CD8-positive, alpha-beta memory T cell (primary cell): ENCODE measurements at regions not wholly inside any gene's neighbourhood (a gene's known extent, or its start where the extent isn't known, plus 50 kb on each side); places are given as distances from the start of the nearest gene placed in this dataset.

Experiments
- CTCF ChIA-PET: fragments of 350-600 bp; sonication (Branson Sonifier 250); formaldehyde crosslinking; loops from one replicate; lab custom pipeline; 2021; ENCODE audit warnings: antibody characterized with exemption; lab: Charles Lee
- POLR2A ChIA-PET: fragments of 350-600 bp; sonication (Branson Sonifier 250); formaldehyde crosslinking; loops from one replicate; lab custom pipeline; 2021; ENCODE audit warnings: antibody characterized with exemption; lab: Charles Lee
- DNase-seq, 5 donors: peaks; one replicate each; pipeline versions ENCODE4 v3.0.0 to v3.0.0-alpha.2; 2020 to 2022; ENCODE audit warnings: mixed read lengths in 1 of 5
- H3K27ac ChIP-seq: one replicate; pipeline ENCODE4 v1.7.0; 2013; ENCODE audit warnings: low read depth, mild to moderate bottlenecking, low read length, moderate library complexity
- H3K27me3 ChIP-seq: 2 replicates; pipeline ENCODE4 v1.7.0; 2013; ENCODE audit warnings: low read length, mild to moderate bottlenecking; ENCODE audit not compliant: insufficient read depth, poor library complexity, severe bottlenecking
- H3K36me3 ChIP-seq: 2 replicates; pipeline ENCODE4 v1.7.0; 2013; ENCODE audit warnings: mild to moderate bottlenecking, low read length, moderate library complexity; ENCODE audit not compliant: insufficient read depth
- H3K4me1 ChIP-seq: 2 replicates; pipeline ENCODE4 v1.7.0; 2013; ENCODE audit warnings: mild to moderate bottlenecking, low read length, moderate library complexity; ENCODE audit not compliant: insufficient read depth
- H3K4me3 ChIP-seq: 2 replicates; pipeline ENCODE4 v1.7.0; 2013; ENCODE audit warnings: mild to moderate bottlenecking, low read length
- H3K9me3 ChIP-seq: 2 replicates; pipeline ENCODE4 v1.7.0; 2013; ENCODE audit warnings: mild to moderate bottlenecking, low read length
- H3K27ac Mint-ChIP-seq, 8 donors: one replicate each; pipeline ENCODE4 v1.8.0; 2020 to 2021; ENCODE audit warnings: mixed read lengths in 8 of 8, mild to moderate bottlenecking in 6 of 8, inconsistent platforms in 3 of 8, moderate library complexity in 3 of 8
- H3K27me3 Mint-ChIP-seq, 2 donors: one replicate each; pipeline ENCODE4 v1.8.0; 2020 to 2021; ENCODE audit warnings: mixed read lengths in 2 of 2, mild to moderate bottlenecking in 1 of 2, moderate library complexity in 1 of 2
- H3K36me3 Mint-ChIP-seq, 3 donors: one replicate each; pipeline ENCODE4 v1.8.0; 2020 to 2021; ENCODE audit warnings: mixed read lengths in 3 of 3, inconsistent platforms in 1 of 3, mild to moderate bottlenecking in 1 of 3
- H3K4me1 Mint-ChIP-seq, 3 donors: one replicate each; pipeline ENCODE4 v1.8.0; 2020 to 2021; ENCODE audit warnings: mixed read lengths in 3 of 3, inconsistent platforms in 1 of 3, mild to moderate bottlenecking in 1 of 3
- H3K4me3 Mint-ChIP-seq, 7 donors: one replicate each; pipeline ENCODE4 v1.8.0; 2020 to 2021; ENCODE audit warnings: mixed read lengths in 7 of 7, mild to moderate bottlenecking in 6 of 7, moderate library complexity in 4 of 7, inconsistent platforms in 2 of 7
- H3K9me3 Mint-ChIP-seq, 5 donors: one replicate each; pipeline ENCODE4 v1.8.0; 2020 to 2022; ENCODE audit warnings: mixed read lengths in 5 of 5, mild to moderate bottlenecking in 3 of 5, moderate library complexity in 2 of 5, inconsistent platforms in 1 of 5

- no peaks in the 10 kb centered on the region for H3K36me3 Mint-ChIP-seq
- H3K9me3 ChIP-seq, result no peaks in the 10 kb centered on the region
- CTCF ChIA-PET, result no interaction called here
- H3K4me3 ChIP-seq, result no peak overlapping the region
- no peaks in the 10 kb centered on the region for H3K4me1 Mint-ChIP-seq
- POLR2A ChIA-PET, result no interaction called here
- no peaks in the 10 kb centered on the region for H3K4me1 ChIP-seq
- H3K27me3 ChIP-seq, result no peaks in the 10 kb centered on the region
- no peak overlapping the region for H3K27ac Mint-ChIP-seq
- no peak overlapping the region for H3K27ac ChIP-seq
- H3K36me3 ChIP-seq, result no peaks in the 10 kb centered on the region
- DNase-seq, result no peak
- H3K4me3 Mint-ChIP-seq, result no peak overlapping the region
- no peaks in the 10 kb centered on the region for H3K9me3 Mint-ChIP-seq
- H3K27me3 Mint-ChIP-seq, result peaks cover 12 to 41% of the 10 kb centered on the region in 2 donors
These were observed 107.5 kb downstream of the TMEM170B start for GRCh38 chr6:11645016-11645415.

GRCh38 chr6:11648436-11648775 is 110.9 kb downstream of the TMEM170B start:
- Histone ChIP-seq H3K4me1 (no peaks in the 10 kb centered on the region), H3K9me3 (no peaks in the 10 kb centered on the region), H3K4me3 (no peak overlapping the region), H3K27ac (no peak overlapping the region), H3K27me3 (no peaks in the 10 kb centered on the region), H3K36me3 (no peaks in the 10 kb centered on the region)
- Mint-ChIP-seq H3K36me3 (no peaks in the 10 kb centered on the region), H3K27me3 (peaks cover 10 to 35% of the 10 kb centered on the region in 2 donors), H3K27ac (no peak overlapping the region), H3K9me3 (no peaks in the 10 kb centered on the region), H3K4me1 (no peaks in the 10 kb centered on the region), H3K4me3 (no peak overlapping the region)
- ChIA-PET POLR2A (no interaction called here), CTCF (no interaction called here)
- no peak for DNase-seq

- peaks cover 3% of the 10 kb centered on the region for H3K27me3 ChIP-seq
- no peaks in the 10 kb centered on the region for H3K36me3 Mint-ChIP-seq
- peaks cover 10 to 35% of the 10 kb centered on the region in 2 donors for H3K27me3 Mint-ChIP-seq
- H3K4me3 Mint-ChIP-seq, result no peak overlapping the region
- no peaks in the 10 kb centered on the region for H3K4me1 ChIP-seq
- ChIA-PET CTCF (no interaction called here), POLR2A (no interaction called here)
- no peaks in the 10 kb centered on the region for H3K9me3 Mint-ChIP-seq
- no peak overlapping the region for H3K4me3 ChIP-seq
- no peak overlapping the region for H3K27ac Mint-ChIP-seq
- H3K4me1 Mint-ChIP-seq, result no peaks in the 10 kb centered on the region
- H3K9me3 ChIP-seq, result no peaks in the 10 kb centered on the region
- H3K36me3 ChIP-seq, result no peaks in the 10 kb centered on the region
- no peak for DNase-seq
- H3K27ac ChIP-seq, result no peak overlapping the region
These were observed 111.3 kb downstream of the TMEM170B start for GRCh38 chr6:11648889-11649288.

- Mint-ChIP-seq H3K4me3 (no peak overlapping the region), H3K36me3 (no peaks in the 10 kb centered on the region), H3K27ac (no peak overlapping the region), H3K27me3 (peaks cover 10 to 39% of the 10 kb centered on the region in 2 donors), H3K4me1 (no peaks in the 10 kb centered on the region), H3K9me3 (no peaks in the 10 kb centered on the region)
- no peak for DNase-seq
- H3K9me3 ChIP-seq, result no peaks in the 10 kb centered on the region
- H3K4me3 ChIP-seq, result no peak overlapping the region
- no peaks in the 10 kb centered on the region for H3K4me1 ChIP-seq
- ChIA-PET POLR2A (no interaction called here), CTCF (no interaction called here)
- H3K27ac ChIP-seq, result no peak overlapping the region
- H3K27me3 ChIP-seq, result peaks cover 4% of the 10 kb centered on the region
- H3K36me3 ChIP-seq, result no peaks in the 10 kb centered on the region
These were observed 112.6 kb downstream of the TMEM170B start for GRCh38 chr6:11650025-11650696.

GRCh38 chr6:11650711-11651110 is 113.2 kb downstream of the TMEM170B start:
- Histone ChIP-seq H3K27me3 (peaks cover 4% of the 10 kb centered on the region), H3K4me3 (no peak overlapping the region), H3K4me1 (no peaks in the 10 kb centered on the region), H3K9me3 (no peaks in the 10 kb centered on the region), H3K27ac (no peak overlapping the region), H3K36me3 (no peaks in the 10 kb centered on the region)
- Mint-ChIP-seq H3K9me3 (no peaks in the 10 kb centered on the region), H3K4me3 (no peak overlapping the region), H3K27ac (no peak overlapping the region), H3K36me3 (no peaks in the 10 kb centered on the region), H3K4me1 (peaks cover 0 to 3% (median 2%) of the 10 kb centered on the region in 3 donors), H3K27me3 (peaks cover 10 to 35% of the 10 kb centered on the region in 2 donors)
- ChIA-PET POLR2A (no interaction called here), CTCF (no interaction called here)
- DNase-seq, result no peak

GRCh38 chr6:11653028-11653583 is 115.6 kb downstream of the TMEM170B start:
- Histone ChIP-seq H3K27ac (no peak overlapping the region), H3K27me3 (peaks cover 4% of the 10 kb centered on the region), H3K36me3 (no peaks in the 10 kb centered on the region), H3K4me1 (no peaks in the 10 kb centered on the region), H3K4me3 (no peak overlapping the region), H3K9me3 (no peaks in the 10 kb centered on the region)
- Mint-ChIP-seq H3K27ac (no peak overlapping the region), H3K4me1 (peaks cover 0 to 5% (median 4%) of the 10 kb centered on the region in 3 donors), H3K4me3 (no peak overlapping the region), H3K27me3 (peaks cover 6 to 30% of the 10 kb centered on the region in 2 donors), H3K36me3 (no peaks in the 10 kb centered on the region), H3K9me3 (no peaks in the 10 kb centered on the region)
- DNase-seq, result no peak
- POLR2A ChIA-PET, result no interaction called here
- CTCF ChIA-PET, result interaction anchor here (4.0 kb wide), 1 partner anchor 580 kb away, joined by 28 read pairs; no protein-coding TSS in a partner anchor

GRCh38 chr6:11654876-11655275 is 117.3 kb downstream of the TMEM170B start:
- no peak overlapping the region for H3K27ac Mint-ChIP-seq
- peaks cover 6 to 39% of the 10 kb centered on the region in 2 donors for H3K27me3 Mint-ChIP-seq
- peaks cover 0 to 5% (median 4%) of the 10 kb centered on the region in 3 donors for H3K4me1 Mint-ChIP-seq
- Histone ChIP-seq H3K27ac (no peak overlapping the region), H3K9me3 (no peaks in the 10 kb centered on the region), H3K36me3 (no peaks in the 10 kb centered on the region), H3K4me3 (no peak overlapping the region), H3K4me1 (no peaks in the 10 kb centered on the region), H3K27me3 (peaks cover 4% of the 10 kb centered on the region)
- no peaks in the 10 kb centered on the region for H3K9me3 Mint-ChIP-seq
- H3K36me3 Mint-ChIP-seq, result no peaks in the 10 kb centered on the region
- ChIA-PET POLR2A (interaction anchor here (0.6 kb wide), 1 partner anchor 571 kb away, joined by 6 read pairs; no protein-coding TSS in a partner anchor), CTCF (interaction anchor here (0.7 to 4.0 kb wide), 10 partner anchors 11 to 1239 kb away, joined by 3 to 28 read pairs (median 4); no protein-coding TSS in a partner anchor)
- no peak overlapping the region for H3K4me3 Mint-ChIP-seq
- no peak for DNase-seq

- DNase-seq, result no peak
- no peaks in the 10 kb centered on the region for H3K9me3 Mint-ChIP-seq
- H3K27ac ChIP-seq, result no peak overlapping the region
- H3K27ac Mint-ChIP-seq, result no peak overlapping the region
- peaks cover 0 to 5% (median 4%) of the 10 kb centered on the region in 3 donors for H3K4me1 Mint-ChIP-seq
- peaks cover 4% of the 10 kb centered on the region for H3K27me3 ChIP-seq
- CTCF ChIA-PET, result interaction anchor here (0.7 to 4.0 kb wide), 9 partner anchors 12 to 950 kb away, joined by 3 to 28 read pairs (median 4); no protein-coding TSS in a partner anchor
- POLR2A ChIA-PET, result no interaction called here
- H3K27me3 Mint-ChIP-seq, result peaks cover 6 to 38% of the 10 kb centered on the region in 2 donors
- H3K4me3 ChIP-seq, result no peak overlapping the region
- no peaks in the 10 kb centered on the region for H3K4me1 ChIP-seq
- no peaks in the 10 kb centered on the region for H3K9me3 ChIP-seq
- H3K36me3 Mint-ChIP-seq, result no peaks in the 10 kb centered on the region
- no peaks in the 10 kb centered on the region for H3K36me3 ChIP-seq
- H3K4me3 Mint-ChIP-seq, result no peak overlapping the region
These were observed 118.9 kb downstream of the TMEM170B start for GRCh38 chr6:11656491-11656890.
